ENCODE measurements at regions not wholly inside any gene's neighbourhood (a gene's known extent, or its start where the extent isn't known, plus 50 kb on each side); places are given as distances from the start of the nearest gene placed in this dataset.

DNA sequence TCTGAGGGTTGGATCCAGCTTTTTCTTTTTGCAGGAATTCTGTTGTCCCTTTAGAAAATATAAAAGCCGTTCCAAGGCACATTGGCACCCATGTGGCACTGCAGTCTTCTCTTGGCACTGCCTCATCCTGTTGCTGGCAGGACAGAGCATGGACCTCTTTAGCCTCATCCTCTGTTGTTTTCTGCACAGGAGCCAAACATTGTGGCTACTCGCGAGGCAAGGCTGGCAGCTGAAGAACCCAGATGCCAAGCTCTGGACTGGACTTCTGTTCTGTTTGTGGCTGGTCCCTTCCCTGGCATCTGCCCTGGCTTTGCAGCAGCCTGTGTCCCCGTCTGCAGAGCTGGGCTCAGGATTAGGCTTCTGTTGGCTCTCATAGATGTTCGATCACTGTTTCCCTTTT is 224.7 kb upstream of the TBC1D5 start:
- no peaks in the 10 kb centered on the region for H3K36me3 Mint-ChIP-seq
- TF ChIP-seq, protein P1, sequence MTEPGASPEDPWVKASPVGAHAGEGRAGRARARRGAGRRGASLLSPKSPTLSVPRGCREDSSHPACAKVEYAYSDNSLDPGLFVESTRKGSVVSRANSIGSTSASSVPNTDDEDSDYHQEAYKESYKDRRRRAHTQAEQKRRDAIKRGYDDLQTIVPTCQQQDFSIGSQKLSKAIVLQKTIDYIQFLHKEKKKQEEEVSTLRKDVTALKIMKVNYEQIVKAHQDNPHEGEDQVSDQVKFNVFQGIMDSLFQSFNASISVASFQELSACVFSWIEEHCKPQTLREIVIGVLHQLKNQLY (CRISPR knock-in tag; IDR thresholded peaks at IDR 0.05) = no peak
- TF ChIP-seq SMAD4 (CRISPR knock-in tag; IDR thresholded peaks at IDR 0.05) = no peak
- no peak for TF ChIP-seq GTF2I (CRISPR knock-in tag; conservative IDR thresholded peaks at IDR 0.05)
- no peak overlapping the region for H3K4me3 Mint-ChIP-seq
- CTCF ChIA-PET = no interaction called here
- POLR2A ChIA-PET = no interaction called here
- no peaks in the 10 kb centered on the region for H3K9me3 Mint-ChIP-seq
- no peaks in the 10 kb centered on the region for H3K27me3 Mint-ChIP-seq (ENCODE audit: low read depth)
- ATAC-seq (no peak), DNase-seq (ENCODE audit: low spot score) (no peak)
- H3K4me1 Mint-ChIP-seq = peaks cover 16% of the 10 kb centered on the region
- H3K27ac Mint-ChIP-seq = peak overlapping the region; percentile 79; the same call in 1 of the 2 replicates

DNA sequence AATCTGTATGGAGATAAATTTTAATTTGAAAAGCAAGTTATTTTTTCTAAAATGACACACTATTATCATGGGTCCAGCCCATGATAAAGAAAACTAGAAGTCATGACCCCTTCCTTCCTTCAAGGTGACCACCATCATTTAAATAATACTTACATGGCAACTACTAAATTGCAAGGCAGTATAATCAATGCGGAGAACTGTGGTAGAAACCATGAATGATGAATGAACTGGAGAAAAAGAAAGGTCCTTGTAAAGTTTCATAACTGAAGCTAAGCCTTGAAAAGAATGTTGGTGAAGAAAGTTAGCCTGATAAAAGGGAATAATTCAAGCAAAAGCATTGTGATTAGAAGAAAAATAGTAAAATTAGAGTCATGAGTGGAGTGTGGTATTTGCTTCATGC is 222.9 kb upstream of the TBC1D5 start:
- ATAC-seq = no peak
- Mint-ChIP-seq H3K27me3 (ENCODE audit: low read depth) (no peaks in the 10 kb centered on the region), H3K4me1 (peaks cover 14% of the 10 kb centered on the region), H3K4me3 (no peak overlapping the region), H3K9me3 (no peaks in the 10 kb centered on the region), H3K27ac (peak overlapping the region; percentile 71; the same call in 1 of the 2 replicates), H3K36me3 (no peaks in the 10 kb centered on the region)
- ChIA-PET POLR2A (no interaction called here), CTCF (no interaction called here)
- DNase-seq (ENCODE audit: low spot score) = no peak
- TF ChIP-seq JUN (CRISPR knock-in tag; IDR thresholded peaks at IDR 0.05) (no peak), SOX15 (CRISPR knock-in tag; IDR thresholded peaks at IDR 0.05) (no peak), NFATC4 (CRISPR knock-in tag; IDR thresholded peaks at IDR 0.05) (no peak), ZNF121 (CRISPR knock-in tag; IDR thresholded peaks at IDR 0.05) (no peak)
- TF ChIP-seq, protein P1 (CRISPR knock-in tag; IDR thresholded peaks at IDR 0.05) = no peak
- TF ChIP-seq, protein P2, sequence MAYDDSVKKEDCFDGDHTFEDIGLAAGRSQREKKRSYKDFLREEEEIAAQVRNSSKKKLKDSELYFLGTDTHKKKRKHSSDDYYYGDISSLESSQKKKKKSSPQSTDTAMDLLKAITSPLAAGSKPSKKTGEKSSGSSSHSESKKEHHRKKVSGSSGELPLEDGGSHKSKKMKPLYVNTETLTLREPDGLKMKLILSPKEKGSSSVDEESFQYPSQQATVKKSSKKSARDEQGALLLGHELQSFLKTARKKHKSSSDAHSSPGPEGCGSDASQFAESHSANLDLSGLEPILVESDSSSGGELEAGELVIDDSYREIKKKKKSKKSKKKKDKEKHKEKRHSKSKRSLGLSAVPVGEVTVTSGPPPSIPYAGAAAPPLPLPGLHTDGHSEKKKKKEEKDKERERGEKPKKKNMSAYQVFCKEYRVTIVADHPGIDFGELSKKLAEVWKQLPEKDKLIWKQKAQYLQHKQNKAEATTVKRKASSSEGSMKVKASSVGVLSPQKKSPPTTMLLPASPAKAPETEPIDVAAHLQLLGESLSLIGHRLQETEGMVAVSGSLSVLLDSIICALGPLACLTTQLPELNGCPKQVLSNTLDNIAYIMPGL (CRISPR knock-in tag; IDR thresholded peaks at IDR 0.05) = no peak
- TF ChIP-seq, protein P3, sequence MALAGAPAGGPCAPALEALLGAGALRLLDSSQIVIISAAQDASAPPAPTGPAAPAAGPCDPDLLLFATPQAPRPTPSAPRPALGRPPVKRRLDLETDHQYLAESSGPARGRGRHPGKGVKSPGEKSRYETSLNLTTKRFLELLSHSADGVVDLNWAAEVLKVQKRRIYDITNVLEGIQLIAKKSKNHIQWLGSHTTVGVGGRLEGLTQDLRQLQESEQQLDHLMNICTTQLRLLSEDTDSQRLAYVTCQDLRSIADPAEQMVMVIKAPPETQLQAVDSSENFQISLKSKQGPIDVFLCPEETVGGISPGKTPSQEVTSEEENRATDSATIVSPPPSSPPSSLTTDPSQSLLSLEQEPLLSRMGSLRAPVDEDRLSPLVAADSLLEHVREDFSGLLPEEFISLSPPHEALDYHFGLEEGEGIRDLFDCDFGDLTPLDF (CRISPR knock-in tag; IDR thresholded peaks at IDR 0.05) = no peak

DNA sequence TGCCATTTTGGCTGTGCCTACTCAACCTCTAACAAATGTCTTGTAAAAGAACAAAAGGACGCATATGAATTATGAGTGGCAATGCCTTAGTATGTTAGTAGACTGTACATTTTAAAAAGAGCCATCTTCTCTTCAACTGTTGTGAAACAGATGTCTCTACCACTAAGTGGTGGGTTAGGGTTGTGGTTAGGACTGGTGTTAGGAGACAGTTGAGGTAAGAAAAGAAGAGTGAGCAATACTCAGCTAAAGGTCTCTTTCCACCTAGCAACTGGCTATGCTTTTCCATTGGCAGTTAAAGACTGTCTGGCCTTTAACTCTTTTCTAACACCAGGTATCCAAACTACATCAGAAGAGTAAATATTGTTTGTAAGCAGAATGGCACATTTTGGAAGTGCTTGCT is 221.7 kb upstream of the TBC1D5 start:
- ChIA-PET POLR2A (no interaction called here), CTCF (no interaction called here)
- Mint-ChIP-seq H3K4me1 (peaks cover 14% of the 10 kb centered on the region), H3K36me3 (no peaks in the 10 kb centered on the region), H3K9me3 (no peaks in the 10 kb centered on the region), H3K4me3 (no peak overlapping the region), H3K27ac (no peak overlapping the region), H3K27me3 (ENCODE audit: low read depth) (no peaks in the 10 kb centered on the region)
- TF ChIP-seq ZNF317 (CRISPR knock-in tag; IDR thresholded peaks at IDR 0.05; ENCODE audit: borderline replicate concordance, low read depth) (no peak), ZNF416 (CRISPR knock-in tag; IDR thresholded peaks at IDR 0.05) (no peak), ZNF121 (CRISPR knock-in tag; IDR thresholded peaks at IDR 0.05) (no peak)
- TF ChIP-seq, protein P4, sequence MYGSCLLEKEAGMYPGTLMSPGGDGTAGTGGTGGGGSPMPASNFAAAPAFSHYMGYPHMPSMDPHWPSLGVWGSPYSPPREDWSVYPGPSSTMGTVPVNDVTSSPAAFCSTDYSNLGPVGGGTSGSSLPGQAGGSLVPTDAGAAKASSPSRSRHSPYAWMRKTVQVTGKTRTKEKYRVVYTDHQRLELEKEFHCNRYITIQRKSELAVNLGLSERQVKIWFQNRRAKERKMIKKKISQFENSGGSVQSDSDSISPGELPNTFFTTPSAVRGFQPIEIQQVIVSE (CRISPR knock-in tag; IDR thresholded peaks at IDR 0.05; ENCODE audit: borderline replicate concordance) = no peak
- TF ChIP-seq, protein P5, sequence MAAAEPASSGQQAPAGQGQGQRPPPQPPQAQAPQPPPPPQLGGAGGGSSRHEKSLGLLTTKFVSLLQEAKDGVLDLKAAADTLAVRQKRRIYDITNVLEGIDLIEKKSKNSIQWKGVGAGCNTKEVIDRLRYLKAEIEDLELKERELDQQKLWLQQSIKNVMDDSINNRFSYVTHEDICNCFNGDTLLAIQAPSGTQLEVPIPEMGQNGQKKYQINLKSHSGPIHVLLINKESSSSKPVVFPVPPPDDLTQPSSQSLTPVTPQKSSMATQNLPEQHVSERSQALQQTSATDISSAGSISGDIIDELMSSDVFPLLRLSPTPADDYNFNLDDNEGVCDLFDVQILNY (CRISPR knock-in tag; IDR thresholded peaks at IDR 0.05) = no peak
- TF ChIP-seq, protein P6, sequence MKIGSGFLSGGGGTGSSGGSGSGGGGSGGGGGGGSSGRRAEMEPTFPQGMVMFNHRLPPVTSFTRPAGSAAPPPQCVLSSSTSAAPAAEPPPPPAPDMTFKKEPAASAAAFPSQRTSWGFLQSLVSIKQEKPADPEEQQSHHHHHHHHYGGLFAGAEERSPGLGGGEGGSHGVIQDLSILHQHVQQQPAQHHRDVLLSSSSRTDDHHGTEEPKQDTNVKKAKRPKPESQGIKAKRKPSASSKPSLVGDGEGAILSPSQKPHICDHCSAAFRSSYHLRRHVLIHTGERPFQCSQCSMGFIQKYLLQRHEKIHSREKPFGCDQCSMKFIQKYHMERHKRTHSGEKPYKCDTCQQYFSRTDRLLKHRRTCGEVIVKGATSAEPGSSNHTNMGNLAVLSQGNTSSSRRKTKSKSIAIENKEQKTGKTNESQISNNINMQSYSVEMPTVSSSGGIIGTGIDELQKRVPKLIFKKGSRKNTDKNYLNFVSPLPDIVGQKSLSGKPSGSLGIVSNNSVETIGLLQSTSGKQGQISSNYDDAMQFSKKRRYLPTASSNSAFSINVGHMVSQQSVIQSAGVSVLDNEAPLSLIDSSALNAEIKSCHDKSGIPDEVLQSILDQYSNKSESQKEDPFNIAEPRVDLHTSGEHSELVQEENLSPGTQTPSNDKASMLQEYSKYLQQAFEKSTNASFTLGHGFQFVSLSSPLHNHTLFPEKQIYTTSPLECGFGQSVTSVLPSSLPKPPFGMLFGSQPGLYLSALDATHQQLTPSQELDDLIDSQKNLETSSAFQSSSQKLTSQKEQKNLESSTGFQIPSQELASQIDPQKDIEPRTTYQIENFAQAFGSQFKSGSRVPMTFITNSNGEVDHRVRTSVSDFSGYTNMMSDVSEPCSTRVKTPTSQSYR (CRISPR knock-in tag; IDR thresholded peaks at IDR 0.05) = no peak
- TF ChIP-seq, protein P7, sequence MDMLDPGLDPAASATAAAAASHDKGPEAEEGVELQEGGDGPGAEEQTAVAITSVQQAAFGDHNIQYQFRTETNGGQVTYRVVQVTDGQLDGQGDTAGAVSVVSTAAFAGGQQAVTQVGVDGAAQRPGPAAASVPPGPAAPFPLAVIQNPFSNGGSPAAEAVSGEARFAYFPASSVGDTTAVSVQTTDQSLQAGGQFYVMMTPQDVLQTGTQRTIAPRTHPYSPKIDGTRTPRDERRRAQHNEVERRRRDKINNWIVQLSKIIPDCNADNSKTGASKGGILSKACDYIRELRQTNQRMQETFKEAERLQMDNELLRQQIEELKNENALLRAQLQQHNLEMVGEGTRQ (CRISPR knock-in tag; IDR thresholded peaks at IDR 0.05) = no peak
- DNase-seq (ENCODE audit: low spot score) (no peak), ATAC-seq (no peak)

All from WTC11 (cell line).